WTC11 (cell line): ENCODE measurements at regions not wholly inside any gene's neighbourhood (a gene's known extent, or its start where the extent isn't known, plus 50 kb on each side); places are given as distances from the start of the nearest gene placed in this dataset.

Source experiments
- ATAC-seq: fragments of 200-7000 bp; cut with Tn5 transposase; 2 replicates; pipeline ENCODE4 v1.10.0; 2021; ENCODE audit warnings: mild to moderate bottlenecking, moderate library complexity
- CTCF ChIA-PET: fragments of 300-600 bp; sonication (Branson Sonifier 250); formaldehyde crosslinking; loops from one replicate; lab custom pipeline; 2021; ENCODE audit warnings: antibody characterized with exemption; lab: Charles Lee
- POLR2A ChIA-PET: fragments of 350-600 bp; sonication (Branson Sonifier 250); formaldehyde crosslinking; loops from one replicate; lab custom pipeline; 2021; ENCODE audit warnings: antibody characterized with exemption; lab: Charles Lee
- DNase-seq: peaks from one replicate; pipeline ENCODE4 v3.0.0; 2021; ENCODE audit warnings: low spot score
- H3K27ac Mint-ChIP-seq: 2 replicates; pipeline ENCODE4 v1.8.0; 2021; ENCODE audit warnings: mixed read lengths
- H3K27me3 Mint-ChIP-seq: 2 replicates; pipeline ENCODE4 v1.8.0; 2021; ENCODE audit warnings: low read depth, mild to moderate bottlenecking, moderate library complexity, mixed read lengths
- H3K36me3 Mint-ChIP-seq: 2 replicates; pipeline ENCODE4 v1.8.0; 2021; ENCODE audit warnings: mixed read lengths
- H3K4me1 Mint-ChIP-seq: 2 replicates; pipeline ENCODE4 v1.8.0; 2022; ENCODE audit warnings: mixed read lengths
- H3K4me3 Mint-ChIP-seq: 2 replicates; pipeline ENCODE4 v1.8.0; 2021; ENCODE audit warnings: mild to moderate bottlenecking, moderate library complexity, mixed read lengths
- H3K9me3 Mint-ChIP-seq: 2 replicates; pipeline ENCODE4 v1.8.0; 2021; ENCODE audit warnings: mixed read lengths
- CREM ChIP-seq: sonication (generic); formaldehyde crosslinking; IDR thresholded peaks from 2 replicates; pipeline ENCODE4 v1.8.1; 2022; ENCODE audit warnings: mild to moderate bottlenecking, missing genetic modification reagents, moderate library complexity
- JUN ChIP-seq: sonication (generic); formaldehyde crosslinking; IDR thresholded peaks from 2 replicates; pipeline ENCODE4 v1.8.0; 2023; ENCODE audit warnings: mild to moderate bottlenecking, missing genetic modification reagents
- MXD4 ChIP-seq: fragments of 250-450 bp; sonication (Bioruptor Pico); IDR thresholded peaks from 2 replicates; pipeline ENCODE4 v1.8.0; 2021; ENCODE audit warnings: mild to moderate bottlenecking, moderate library complexity, borderline replicate concordance
- SMAD3 ChIP-seq: sonication (generic); formaldehyde crosslinking; IDR thresholded peaks from 2 replicates; pipeline ENCODE4 v1.8.0; 2022; ENCODE audit warnings: missing genetic modification reagents, mild to moderate bottlenecking, borderline replicate concordance
- SMAD4 ChIP-seq: sonication (generic); formaldehyde crosslinking; IDR thresholded peaks from 2 replicates; pipeline ENCODE4 v1.8.0; 2022; ENCODE audit warnings: mild to moderate bottlenecking, missing genetic modification reagents
- TEAD4 ChIP-seq: sonication (generic); formaldehyde crosslinking; IDR thresholded peaks from 2 replicates; pipeline ENCODE4 v1.8.0; 2022; ENCODE audit warnings: mild to moderate bottlenecking, missing genetic modification reagents
- ZBTB21 ChIP-seq: sonication (generic); formaldehyde crosslinking; IDR thresholded peaks from 2 replicates; pipeline ENCODE4 v1.8.1; 2023; ENCODE audit warnings: mild to moderate bottlenecking, missing genetic modification reagents, borderline replicate concordance
- ZNF416 ChIP-seq: fragments of 250-450 bp; sonication (Bioruptor Pico); IDR thresholded peaks from 2 replicates; pipeline ENCODE4 v1.9.0; 2021; ENCODE audit warnings: mild to moderate bottlenecking, inconsistent platforms
- TF ChIP-seq, protein P1 (sequence below): sonication (generic); formaldehyde crosslinking; conservative IDR thresholded peaks from 2 replicates; pipeline ENCODE4 v1.8.1; 2022; ENCODE audit warnings: mild to moderate bottlenecking, missing genetic modification reagents
- TF ChIP-seq, protein P2 (sequence below): sonication (generic); formaldehyde crosslinking; IDR thresholded peaks from 2 replicates; pipeline ENCODE4 v1.8.0; 2022; ENCODE audit warnings: mild to moderate bottlenecking, missing genetic modification reagents
- TF ChIP-seq, protein P3 (sequence below): sonication (generic); formaldehyde crosslinking; IDR thresholded peaks from 2 replicates; pipeline ENCODE4 v1.8.0; 2023; ENCODE audit warnings: missing genetic modification reagents, mild to moderate bottlenecking, borderline replicate concordance
- TF ChIP-seq, protein P4 (sequence below): fragments of 200-600 bp; IDR thresholded peaks from 2 replicates; pipeline ENCODE4 v1.8.0; 2022; ENCODE audit warnings: antibody characterized with exemption
- TF ChIP-seq, protein P5 (sequence below): sonication (generic); formaldehyde crosslinking; IDR thresholded peaks from 2 replicates; pipeline ENCODE4 v1.8.1; 2023; ENCODE audit warnings: mild to moderate bottlenecking, missing genetic modification reagents
- TF ChIP-seq, protein P6 (sequence below): sonication (generic); formaldehyde crosslinking; IDR thresholded peaks from 2 replicates; pipeline ENCODE4 v1.8.1; 2022; ENCODE audit warnings: mild to moderate bottlenecking, missing genetic modification reagents, moderate library complexity, borderline replicate concordance
- TF ChIP-seq, protein P7 (sequence below): fragments of 250-450 bp; sonication (Bioruptor Pico); IDR thresholded peaks from 2 replicates; pipeline ENCODE4 v2.1.2; 2022; ENCODE audit warnings: mild to moderate bottlenecking, moderate library complexity
- TF ChIP-seq, protein P8 (sequence below): sonication (generic); formaldehyde crosslinking; IDR thresholded peaks from 2 replicates; pipeline ENCODE4 v1.8.1; 2023; ENCODE audit warnings: mild to moderate bottlenecking, moderate library complexity, missing genetic modification reagents
- TF ChIP-seq, protein P9 (sequence below): sonication (generic); formaldehyde crosslinking; IDR thresholded peaks from 2 replicates; pipeline ENCODE4 v1.8.1; 2022; ENCODE audit warnings: mild to moderate bottlenecking, moderate library complexity, missing genetic modification reagents

DNA sequence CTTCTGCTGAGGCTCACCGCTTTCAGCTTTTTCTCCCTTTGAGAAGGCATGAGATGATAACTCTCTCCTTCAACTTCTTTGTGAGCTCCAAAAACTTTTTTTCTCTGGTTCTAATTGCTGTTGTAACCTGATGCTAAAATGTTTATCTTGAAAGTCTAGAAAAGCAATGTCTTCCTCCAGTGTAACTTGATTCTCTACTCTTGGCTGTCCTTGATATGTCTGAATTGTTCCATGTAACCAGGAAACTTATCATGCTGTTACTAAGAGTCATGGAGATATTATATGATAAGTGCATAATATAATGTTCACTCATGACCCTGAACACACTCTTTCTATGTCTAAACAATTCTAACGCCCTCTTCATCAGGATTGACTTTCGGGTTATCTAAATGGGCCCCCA is 128.0 kb upstream of the ABCA1 start:
- H3K4me3 Mint-ChIP-seq: no peak overlapping the region
- ATAC-seq (no peak), DNase-seq (no peak)
- ChIA-PET CTCF (interaction anchor here (1.2 kb wide), 1 partner anchor 192 kb away, joined by 3 read pairs; no protein-coding TSS in a partner anchor), POLR2A (no interaction called here)
- H3K36me3 Mint-ChIP-seq: no peaks in the 10 kb centered on the region
- H3K4me1 Mint-ChIP-seq: peaks cover 14% of the 10 kb centered on the region
- no peaks in the 10 kb centered on the region; the same call in 1 of the 2 replicates for H3K27me3 Mint-ChIP-seq
- H3K9me3 Mint-ChIP-seq: peaks cover 13% of the 10 kb centered on the region
- H3K27ac Mint-ChIP-seq: no peak overlapping the region
- TF ChIP-seq, protein P1, sequence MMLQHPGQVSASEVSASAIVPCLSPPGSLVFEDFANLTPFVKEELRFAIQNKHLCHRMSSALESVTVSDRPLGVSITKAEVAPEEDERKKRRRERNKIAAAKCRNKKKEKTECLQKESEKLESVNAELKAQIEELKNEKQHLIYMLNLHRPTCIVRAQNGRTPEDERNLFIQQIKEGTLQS (CRISPR knock-in tag): no peak
- TF ChIP-seq ZBTB21 (CRISPR knock-in tag): no peak

DNA sequence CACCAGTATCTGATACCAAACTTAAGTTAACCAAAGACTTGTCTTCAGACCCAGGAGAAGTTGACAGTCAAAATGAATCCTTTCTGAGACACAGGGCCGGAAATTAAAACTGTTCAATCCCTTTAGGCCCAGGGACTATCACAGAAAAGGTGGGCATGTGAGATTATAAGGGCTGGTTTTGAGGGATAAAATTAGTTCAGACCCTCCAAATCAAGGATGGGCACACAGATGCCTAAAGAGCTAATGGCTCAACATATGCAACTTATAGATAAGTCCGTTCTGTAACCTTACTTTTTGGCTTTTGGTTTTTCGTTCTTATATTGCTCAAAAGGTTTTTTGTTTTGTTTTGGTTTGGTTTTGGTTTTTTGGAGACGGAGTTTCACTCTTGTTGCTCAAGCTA is 129.6 kb upstream of the ABCA1 start:
- Mint-ChIP-seq H3K27me3 (no peaks in the 10 kb centered on the region; the same call in 1 of the 2 replicates), H3K36me3 (no peaks in the 10 kb centered on the region; the same call in 1 of the 2 replicates), H3K4me3 (no peak overlapping the region), H3K4me1 (peaks cover 14% of the 10 kb centered on the region), H3K27ac (no peak overlapping the region), H3K9me3 (peaks cover 16% of the 10 kb centered on the region)
- DNase-seq (no peak), ATAC-seq (no peak)
- POLR2A ChIA-PET: no interaction called here
- no peak for TF ChIP-seq SMAD3 (CRISPR knock-in tag)
- TF ChIP-seq, protein P2, sequence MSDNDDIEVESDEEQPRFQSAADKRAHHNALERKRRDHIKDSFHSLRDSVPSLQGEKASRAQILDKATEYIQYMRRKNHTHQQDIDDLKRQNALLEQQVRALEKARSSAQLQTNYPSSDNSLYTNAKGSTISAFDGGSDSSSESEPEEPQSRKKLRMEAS (CRISPR knock-in tag): no peak
- no peak for TF ChIP-seq MXD4
- no peak for TF ChIP-seq TEAD4 (CRISPR knock-in tag)
- TF ChIP-seq, protein P3, sequence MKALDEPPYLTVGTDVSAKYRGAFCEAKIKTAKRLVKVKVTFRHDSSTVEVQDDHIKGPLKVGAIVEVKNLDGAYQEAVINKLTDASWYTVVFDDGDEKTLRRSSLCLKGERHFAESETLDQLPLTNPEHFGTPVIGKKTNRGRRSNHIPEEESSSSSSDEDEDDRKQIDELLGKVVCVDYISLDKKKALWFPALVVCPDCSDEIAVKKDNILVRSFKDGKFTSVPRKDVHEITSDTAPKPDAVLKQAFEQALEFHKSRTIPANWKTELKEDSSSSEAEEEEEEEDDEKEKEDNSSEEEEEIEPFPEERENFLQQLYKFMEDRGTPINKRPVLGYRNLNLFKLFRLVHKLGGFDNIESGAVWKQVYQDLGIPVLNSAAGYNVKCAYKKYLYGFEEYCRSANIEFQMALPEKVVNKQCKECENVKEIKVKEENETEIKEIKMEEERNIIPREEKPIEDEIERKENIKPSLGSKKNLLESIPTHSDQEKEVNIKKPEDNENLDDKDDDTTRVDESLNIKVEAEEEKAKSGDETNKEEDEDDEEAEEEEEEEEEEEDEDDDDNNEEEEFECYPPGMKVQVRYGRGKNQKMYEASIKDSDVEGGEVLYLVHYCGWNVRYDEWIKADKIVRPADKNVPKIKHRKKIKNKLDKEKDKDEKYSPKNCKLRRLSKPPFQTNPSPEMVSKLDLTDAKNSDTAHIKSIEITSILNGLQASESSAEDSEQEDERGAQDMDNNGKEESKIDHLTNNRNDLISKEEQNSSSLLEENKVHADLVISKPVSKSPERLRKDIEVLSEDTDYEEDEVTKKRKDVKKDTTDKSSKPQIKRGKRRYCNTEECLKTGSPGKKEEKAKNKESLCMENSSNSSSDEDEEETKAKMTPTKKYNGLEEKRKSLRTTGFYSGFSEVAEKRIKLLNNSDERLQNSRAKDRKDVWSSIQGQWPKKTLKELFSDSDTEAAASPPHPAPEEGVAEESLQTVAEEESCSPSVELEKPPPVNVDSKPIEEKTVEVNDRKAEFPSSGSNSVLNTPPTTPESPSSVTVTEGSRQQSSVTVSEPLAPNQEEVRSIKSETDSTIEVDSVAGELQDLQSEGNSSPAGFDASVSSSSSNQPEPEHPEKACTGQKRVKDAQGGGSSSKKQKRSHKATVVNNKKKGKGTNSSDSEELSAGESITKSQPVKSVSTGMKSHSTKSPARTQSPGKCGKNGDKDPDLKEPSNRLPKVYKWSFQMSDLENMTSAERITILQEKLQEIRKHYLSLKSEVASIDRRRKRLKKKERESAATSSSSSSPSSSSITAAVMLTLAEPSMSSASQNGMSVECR (CRISPR knock-in tag): no peak
- TF ChIP-seq, protein P4, sequence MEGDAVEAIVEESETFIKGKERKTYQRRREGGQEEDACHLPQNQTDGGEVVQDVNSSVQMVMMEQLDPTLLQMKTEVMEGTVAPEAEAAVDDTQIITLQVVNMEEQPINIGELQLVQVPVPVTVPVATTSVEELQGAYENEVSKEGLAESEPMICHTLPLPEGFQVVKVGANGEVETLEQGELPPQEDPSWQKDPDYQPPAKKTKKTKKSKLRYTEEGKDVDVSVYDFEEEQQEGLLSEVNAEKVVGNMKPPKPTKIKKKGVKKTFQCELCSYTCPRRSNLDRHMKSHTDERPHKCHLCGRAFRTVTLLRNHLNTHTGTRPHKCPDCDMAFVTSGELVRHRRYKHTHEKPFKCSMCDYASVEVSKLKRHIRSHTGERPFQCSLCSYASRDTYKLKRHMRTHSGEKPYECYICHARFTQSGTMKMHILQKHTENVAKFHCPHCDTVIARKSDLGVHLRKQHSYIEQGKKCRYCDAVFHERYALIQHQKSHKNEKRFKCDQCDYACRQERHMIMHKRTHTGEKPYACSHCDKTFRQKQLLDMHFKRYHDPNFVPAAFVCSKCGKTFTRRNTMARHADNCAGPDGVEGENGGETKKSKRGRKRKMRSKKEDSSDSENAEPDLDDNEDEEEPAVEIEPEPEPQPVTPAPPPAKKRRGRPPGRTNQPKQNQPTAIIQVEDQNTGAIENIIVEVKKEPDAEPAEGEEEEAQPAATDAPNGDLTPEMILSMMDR: no peak
- no peak for TF ChIP-seq JUN (CRISPR knock-in tag)
- TF ChIP-seq, protein P5, sequence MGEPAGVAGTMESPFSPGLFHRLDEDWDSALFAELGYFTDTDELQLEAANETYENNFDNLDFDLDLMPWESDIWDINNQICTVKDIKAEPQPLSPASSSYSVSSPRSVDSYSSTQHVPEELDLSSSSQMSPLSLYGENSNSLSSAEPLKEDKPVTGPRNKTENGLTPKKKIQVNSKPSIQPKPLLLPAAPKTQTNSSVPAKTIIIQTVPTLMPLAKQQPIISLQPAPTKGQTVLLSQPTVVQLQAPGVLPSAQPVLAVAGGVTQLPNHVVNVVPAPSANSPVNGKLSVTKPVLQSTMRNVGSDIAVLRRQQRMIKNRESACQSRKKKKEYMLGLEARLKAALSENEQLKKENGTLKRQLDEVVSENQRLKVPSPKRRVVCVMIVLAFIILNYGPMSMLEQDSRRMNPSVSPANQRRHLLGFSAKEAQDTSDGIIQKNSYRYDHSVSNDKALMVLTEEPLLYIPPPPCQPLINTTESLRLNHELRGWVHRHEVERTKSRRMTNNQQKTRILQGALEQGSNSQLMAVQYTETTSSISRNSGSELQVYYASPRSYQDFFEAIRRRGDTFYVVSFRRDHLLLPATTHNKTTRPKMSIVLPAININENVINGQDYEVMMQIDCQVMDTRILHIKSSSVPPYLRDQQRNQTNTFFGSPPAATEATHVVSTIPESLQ (CRISPR knock-in tag): no peak
- CTCF ChIA-PET: no interaction called here

DNA sequence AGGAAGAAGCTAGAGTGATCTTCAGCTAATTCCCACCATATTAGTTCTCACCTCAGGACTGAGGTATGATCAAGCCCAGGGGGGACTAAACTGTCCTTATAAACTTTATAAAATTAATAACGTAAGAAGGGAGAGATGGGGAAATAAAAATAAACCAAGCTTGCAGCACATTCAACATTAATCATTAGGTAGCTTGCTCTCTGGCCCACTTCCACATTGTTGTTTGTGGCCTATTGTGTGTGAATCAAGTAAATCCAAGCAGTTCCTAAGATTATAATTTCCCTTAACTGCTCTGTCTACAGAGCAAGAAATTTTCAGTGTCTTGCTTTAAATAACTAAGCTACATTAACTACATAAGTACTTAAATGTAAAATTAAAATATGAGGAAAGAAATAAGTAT is 131.3 kb upstream of the ABCA1 start:
- POLR2A ChIA-PET: interaction anchor here (0.6 kb wide), 1 partner anchor 111 kb away, joined by 3 read pairs; no protein-coding TSS in a partner anchor
- TF ChIP-seq SMAD4 (CRISPR knock-in tag) (no peak), TEAD4 (CRISPR knock-in tag) (no peak), CREM (CRISPR knock-in tag) (no peak), ZNF416 (CRISPR knock-in tag) (no peak)
- TF ChIP-seq, protein P6, sequence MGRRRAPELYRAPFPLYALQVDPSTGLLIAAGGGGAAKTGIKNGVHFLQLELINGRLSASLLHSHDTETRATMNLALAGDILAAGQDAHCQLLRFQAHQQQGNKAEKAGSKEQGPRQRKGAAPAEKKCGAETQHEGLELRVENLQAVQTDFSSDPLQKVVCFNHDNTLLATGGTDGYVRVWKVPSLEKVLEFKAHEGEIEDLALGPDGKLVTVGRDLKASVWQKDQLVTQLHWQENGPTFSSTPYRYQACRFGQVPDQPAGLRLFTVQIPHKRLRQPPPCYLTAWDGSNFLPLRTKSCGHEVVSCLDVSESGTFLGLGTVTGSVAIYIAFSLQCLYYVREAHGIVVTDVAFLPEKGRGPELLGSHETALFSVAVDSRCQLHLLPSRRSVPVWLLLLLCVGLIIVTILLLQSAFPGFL: no peak
- TF ChIP-seq, protein P7, sequence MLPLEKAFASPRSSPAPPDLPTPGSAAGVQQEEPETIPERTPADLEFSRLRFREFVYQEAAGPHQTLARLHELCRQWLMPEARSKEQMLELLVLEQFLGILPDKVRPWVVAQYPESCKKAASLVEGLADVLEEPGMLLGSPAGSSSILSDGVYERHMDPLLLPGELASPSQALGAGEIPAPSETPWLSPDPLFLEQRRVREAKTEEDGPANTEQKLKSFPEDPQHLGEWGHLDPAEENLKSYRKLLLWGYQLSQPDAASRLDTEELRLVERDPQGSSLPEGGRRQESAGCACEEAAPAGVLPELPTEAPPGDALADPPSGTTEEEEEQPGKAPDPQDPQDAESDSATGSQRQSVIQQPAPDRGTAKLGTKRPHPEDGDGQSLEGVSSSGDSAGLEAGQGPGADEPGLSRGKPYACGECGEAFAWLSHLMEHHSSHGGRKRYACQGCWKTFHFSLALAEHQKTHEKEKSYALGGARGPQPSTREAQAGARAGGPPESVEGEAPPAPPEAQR (CRISPR knock-in tag): no peak
- TF ChIP-seq, protein P8, sequence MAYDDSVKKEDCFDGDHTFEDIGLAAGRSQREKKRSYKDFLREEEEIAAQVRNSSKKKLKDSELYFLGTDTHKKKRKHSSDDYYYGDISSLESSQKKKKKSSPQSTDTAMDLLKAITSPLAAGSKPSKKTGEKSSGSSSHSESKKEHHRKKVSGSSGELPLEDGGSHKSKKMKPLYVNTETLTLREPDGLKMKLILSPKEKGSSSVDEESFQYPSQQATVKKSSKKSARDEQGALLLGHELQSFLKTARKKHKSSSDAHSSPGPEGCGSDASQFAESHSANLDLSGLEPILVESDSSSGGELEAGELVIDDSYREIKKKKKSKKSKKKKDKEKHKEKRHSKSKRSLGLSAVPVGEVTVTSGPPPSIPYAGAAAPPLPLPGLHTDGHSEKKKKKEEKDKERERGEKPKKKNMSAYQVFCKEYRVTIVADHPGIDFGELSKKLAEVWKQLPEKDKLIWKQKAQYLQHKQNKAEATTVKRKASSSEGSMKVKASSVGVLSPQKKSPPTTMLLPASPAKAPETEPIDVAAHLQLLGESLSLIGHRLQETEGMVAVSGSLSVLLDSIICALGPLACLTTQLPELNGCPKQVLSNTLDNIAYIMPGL (CRISPR knock-in tag): no peak
- TF ChIP-seq, protein P9, sequence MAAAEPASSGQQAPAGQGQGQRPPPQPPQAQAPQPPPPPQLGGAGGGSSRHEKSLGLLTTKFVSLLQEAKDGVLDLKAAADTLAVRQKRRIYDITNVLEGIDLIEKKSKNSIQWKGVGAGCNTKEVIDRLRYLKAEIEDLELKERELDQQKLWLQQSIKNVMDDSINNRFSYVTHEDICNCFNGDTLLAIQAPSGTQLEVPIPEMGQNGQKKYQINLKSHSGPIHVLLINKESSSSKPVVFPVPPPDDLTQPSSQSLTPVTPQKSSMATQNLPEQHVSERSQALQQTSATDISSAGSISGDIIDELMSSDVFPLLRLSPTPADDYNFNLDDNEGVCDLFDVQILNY: no peak

More for the DNA sequence above, 131.3 kb upstream of the ABCA1 start:
- no peak overlapping the region for H3K4me3 Mint-ChIP-seq
- H3K27ac Mint-ChIP-seq: no peak overlapping the region
- ATAC-seq: no peak
- no peaks in the 10 kb centered on the region; the same call in 1 of the 2 replicates for H3K36me3 Mint-ChIP-seq
- peaks cover 10% of the 10 kb centered on the region for H3K9me3 Mint-ChIP-seq
- peaks cover 19% of the 10 kb centered on the region for H3K4me1 Mint-ChIP-seq
- CTCF ChIA-PET: interaction anchor here (0.6 kb wide), 1 partner anchor 129 kb away, joined by 3 read pairs; no protein-coding TSS in a partner anchor
- H3K27me3 Mint-ChIP-seq: peaks cover 3% of the 10 kb centered on the region; the same call in 1 of the 2 replicates
- no peak for DNase-seq
